Tibial nerve (tissue), 4 donors: ENCODE measurements at regions not wholly inside any gene's neighbourhood (a gene's known extent, or its start where the extent isn't known, plus 50 kb on each side); places are given as distances from the start of the nearest gene placed in this dataset.

Experiments
- DNase-seq, 2 donors: peaks; one replicate each; pipeline ENCODE4 v3.0.0-alpha.2; 2019; ENCODE audit warnings: low spot score in 2 of 2
- H3K27ac ChIP-seq, 4 donors: fragments of 200-600 bp; sonication (generic) in 3 of 4; one replicate each; pipeline ENCODE4 v1.5.1; 2017 to 2019; ENCODE audit warnings: mild to moderate bottlenecking in 1 of 4
- H3K27me3 ChIP-seq, 2 donors: fragments of 200-600 bp; sonication (generic) in 1 of 2; one replicate each; pipeline versions ENCODE4 v1.5.1 to v1.6.0; 2017 to 2019
- H3K36me3 ChIP-seq, 3 donors: fragments of 200-600 bp; sonication (generic); one replicate each; pipeline ENCODE4 v1.5.1; 2018 to 2019
- H3K4me1 ChIP-seq, 4 donors: fragments of 200-600 bp; sonication (generic) in 3 of 4; one replicate each; pipeline ENCODE4 v1.5.1; 2017 to 2019
- H3K4me3 ChIP-seq, 4 donors: fragments of 200-600 bp; sonication (generic) in 3 of 4; one replicate each; pipeline ENCODE4 v1.5.1; 2017 to 2019; ENCODE audit warnings: mild to moderate bottlenecking in 1 of 4, moderate library complexity in 1 of 4
- H3K9me3 ChIP-seq, 4 donors: fragments of 200-600 bp; sonication (generic) in 3 of 4; one replicate each; pipeline ENCODE4 v1.5.1; 2017 to 2019
- CTCF ChIP-seq, 5 experiments: fragments of 200-600 bp in 3 of 5; fragments of 450-650 bp in 2 of 5; sonication (generic) in 3 of 5; IDR thresholded peaks; one replicate each; pipeline ENCODE4 v1.5.1; 2016 to 2019; ENCODE audit warnings: antibody characterized with exemption in 5 of 5, mild to moderate bottlenecking in 3 of 5, moderate library complexity in 2 of 5
- EP300 ChIP-seq, 2 donors: sonication (generic); formaldehyde crosslinking; IDR thresholded peaks; one replicate each; pipeline ENCODE4 v1.6.1; 2017; ENCODE audit warnings: antibody characterized with exemption in 2 of 2, mild to moderate bottlenecking in 1 of 2
- POLR2A ChIP-seq, 2 donors: fragments of 450-650 bp; IDR thresholded peaks; one replicate each; pipeline ENCODE4 v1.6.1; 2017; ENCODE audit warnings: antibody characterized with exemption in 2 of 2, mild to moderate bottlenecking in 2 of 2, moderate library complexity in 2 of 2
- WGBS, 2 donors: methylation state at CpG; one replicate each; pipeline ENCODE4 v1.1.5; 2018; 5-methylcytosine and 5-hydroxymethylcytosine counted together

- Histone ChIP-seq H3K4me3 (no peak overlapping the region), H3K9me3 (peaks cover 0 to 15% (median 0%) of the 10 kb centered on the region in 4 donors), H3K27me3 (no peaks in the 10 kb centered on the region), H3K36me3 (no peaks in the 10 kb centered on the region), H3K27ac (no peak overlapping the region), H3K4me1 (no peaks in the 10 kb centered on the region)
- TF ChIP-seq POLR2A (IDR thresholded peaks at IDR 0.05) (no peak), CTCF (IDR thresholded peaks at IDR 0.05) (no peak), EP300 (IDR thresholded peaks at IDR 0.05) (no peak)
- no peak for DNase-seq
- WGBS, 2 donors = 36 to 83% methylated on average over 2 of the region's 2 CpGs
Observed at GRCh38 chr6:155710704-155711103, 255.1 kb upstream of the NOX3 start.

GRCh38 chr6:155709262-155709661 lies 253.6 kb upstream of the NOX3 start:
- Histone ChIP-seq H3K9me3 (peaks cover 0 to 20% (median 0%) of the 10 kb centered on the region in 4 donors), H3K27me3 (no peaks in the 10 kb centered on the region), H3K4me3 (no peak overlapping the region), H3K4me1 (no peaks in the 10 kb centered on the region), H3K36me3 (no peaks in the 10 kb centered on the region), H3K27ac (no peak overlapping the region)
- WGBS, 2 donors = 88 to 95% methylated on average over 10 of the region's 10 CpGs
- TF ChIP-seq POLR2A (IDR thresholded peaks at IDR 0.05) = no peak
- no peak for TF ChIP-seq CTCF (IDR thresholded peaks at IDR 0.05)
- TF ChIP-seq EP300 (IDR thresholded peaks at IDR 0.05) = no peak
- DNase-seq = no peak

GRCh38 chr6:155708100-155708499 lies 252.5 kb upstream of the NOX3 start:
- Histone ChIP-seq H3K4me1 (no peaks in the 10 kb centered on the region), H3K36me3 (no peaks in the 10 kb centered on the region), H3K4me3 (no peak overlapping the region), H3K27me3 (no peaks in the 10 kb centered on the region), H3K27ac (no peak overlapping the region), H3K9me3 (peaks cover 0 to 20% (median 0%) of the 10 kb centered on the region in 4 donors)
- WGBS, 2 donors = 92 to 96% methylated on average over 5 of the region's 5 CpGs
- TF ChIP-seq EP300 (IDR thresholded peaks at IDR 0.05) (no peak), POLR2A (IDR thresholded peaks at IDR 0.05) (no peak)
- DNase-seq = no peak

GRCh38 chr6:155706806-155707205 lies 251.2 kb upstream of the NOX3 start:
- Histone ChIP-seq H3K9me3 (peaks cover 0 to 20% (median 0%) of the 10 kb centered on the region in 4 donors), H3K4me3 (no peak overlapping the region), H3K36me3 (no peaks in the 10 kb centered on the region), H3K27me3 (no peaks in the 10 kb centered on the region), H3K27ac (no peak overlapping the region), H3K4me1 (no peaks in the 10 kb centered on the region)
- 72 to 73% methylated on average over 1 of the region's 1 CpG for WGBS, 2 donors
- no peak for TF ChIP-seq POLR2A (IDR thresholded peaks at IDR 0.05)
- no peak for TF ChIP-seq CTCF (IDR thresholded peaks at IDR 0.05)
- TF ChIP-seq EP300 (IDR thresholded peaks at IDR 0.05) = no peak
- DNase-seq = no peak

- WGBS, 2 donors = 75 to 88% methylated on average over 2 of the region's 2 CpGs
- DNase-seq = no peak
Observed at GRCh38 chr6:155706341-155706740, 250.7 kb upstream of the NOX3 start.

More at GRCh38 chr6:155706341-155706740, 250.7 kb upstream of the NOX3 start:
- no peak for TF ChIP-seq EP300 (IDR thresholded peaks at IDR 0.05)
- no peak for TF ChIP-seq POLR2A (IDR thresholded peaks at IDR 0.05)
- TF ChIP-seq CTCF (IDR thresholded peaks at IDR 0.05) = no peak
- Histone ChIP-seq H3K27ac (no peak overlapping the region), H3K27me3 (no peaks in the 10 kb centered on the region), H3K4me1 (no peaks in the 10 kb centered on the region), H3K9me3 (peaks cover 0 to 20% (median 0%) of the 10 kb centered on the region in 4 donors), H3K36me3 (no peaks in the 10 kb centered on the region), H3K4me3 (no peak overlapping the region)
